PC-9 (cell line): ENCODE measurements at regions not wholly inside any gene's neighbourhood (a gene's known extent, or its start where the extent isn't known, plus 50 kb on each side); places are given as distances from the start of the nearest gene placed in this dataset.

Experiments used
- BruUV-seq: library from RNA; stranded (reverse); fragments of 400-500 nt; replicated peaks from 2 replicates; lab custom pipeline; 2021; lab: Mats Ljungman, UMichigan
- CTCF ChIA-PET: fragments of 300-600 bp; sonication (Branson Sonifier 250); formaldehyde crosslinking; loops from one replicate; lab custom pipeline; 2022; ENCODE audit warnings: antibody characterized with exemption; lab: Charles Lee
- POLR2A ChIA-PET: fragments of 300-600 bp; sonication (Branson Sonifier 250); formaldehyde crosslinking; loops from one replicate; lab custom pipeline; 2022; ENCODE audit warnings: antibody characterized with exemption; ENCODE audit not compliant: unreplicated experiment; lab: Charles Lee
- DNase-seq, 2 experiments: peaks; one replicate each; pipeline versions ENCODE4 v3.0.0 to v3.0.0-alpha.2; 2015 to 2022; ENCODE audit warnings: mixed read lengths in 1 of 2
- H2AFZ ChIP-seq: fragments of 200-600 bp; sonication (generic); 2 replicates; pipeline ENCODE4 v1.8.1; 2017; ENCODE audit warnings: antibody characterized with exemption
- H3F3A ChIP-seq: fragments of 200-600 bp; sonication (generic); 2 replicates; pipeline ENCODE4 v1.8.1; 2017; ENCODE audit warnings: antibody characterized with exemption, mild to moderate bottlenecking, low read depth; ENCODE audit not compliant: insufficient read depth
- H3K27ac ChIP-seq: fragments of 200-600 bp; sonication (generic); 2 replicates; pipeline ENCODE4 v1.6.1; 2016; ENCODE audit warnings: mixed run types
- H3K27me3 ChIP-seq: fragments of 200-600 bp; sonication (generic); 2 replicates; pipeline ENCODE4 v1.6.1; 2016; ENCODE audit warnings: low read depth, mixed run types; ENCODE audit not compliant: insufficient read depth
- H3K36me3 ChIP-seq: fragments of 200-600 bp; sonication (generic); 2 replicates; pipeline ENCODE4 v1.6.1; 2016; ENCODE audit warnings: low read depth, mixed run types
- H3K4me1 ChIP-seq: fragments of 200-600 bp; sonication (generic); replicated peaks from 2 replicates; pipeline ENCODE4 v1.6.1; 2016; ENCODE audit warnings: mixed run types; ENCODE audit not compliant: insufficient read depth
- H3K4me2 ChIP-seq: fragments of 200-600 bp; sonication (generic); 2 replicates; pipeline ENCODE4 v1.6.1; 2017; ENCODE audit warnings: mixed run types
- H3K4me3 ChIP-seq: fragments of 200-600 bp; sonication (generic); 2 replicates; pipeline ENCODE4 v1.6.1; 2016; ENCODE audit warnings: mixed run types
- H3K79me2 ChIP-seq: fragments of 200-600 bp; sonication (generic); 2 replicates; pipeline ENCODE4 v1.6.1; 2017; ENCODE audit warnings: low read depth, mixed run types
- H3K9me2 ChIP-seq: fragments of 200-600 bp; sonication (generic); 2 replicates; pipeline ENCODE4 v1.8.1; 2017; ENCODE audit warnings: mild to moderate bottlenecking; ENCODE audit not compliant: insufficient read depth
- H3K9me3 ChIP-seq: fragments of 200-600 bp; sonication (generic); 2 replicates; pipeline ENCODE4 v1.8.1; 2016; ENCODE audit warnings: low read depth; ENCODE audit not compliant: insufficient read depth
- H4K20me1 ChIP-seq: fragments of 200-600 bp; sonication (generic); 2 replicates; pipeline ENCODE4 v1.8.1; 2017; ENCODE audit not compliant: insufficient read depth
- CTCF ChIP-seq: fragments of 200-600 bp; sonication (generic); conservative IDR thresholded peaks from 2 replicates; pipeline ENCODE4 v1.6.1; 2017; ENCODE audit warnings: mixed run types, antibody characterized with exemption, mild to moderate bottlenecking, moderate library complexity
- EZH2 ChIP-seq: fragments of 200-600 bp; sonication (generic); IDR thresholded peaks from 2 replicates; pipeline ENCODE4 v1.8.0; 2017; ENCODE audit warnings: antibody characterized with exemption, low read depth
- intact Hi-C: fragments of 100-400 bp; cut with micrococcal nuclease; formaldehyde crosslinking; loops from one replicate; pipeline ENCODE4 v1.10.0; 2022; ENCODE audit not compliant: unreplicated experiment

GRCh38 chr10:62866451-62866850 is 50.3 kb upstream of the EGR2 start:
- Histone ChIP-seq H3K36me3 (no peaks in the 10 kb centered on the region), H3K27me3 (no peaks in the 10 kb centered on the region), H3K27ac (no peak overlapping the region), H4K20me1 (no peaks in the 10 kb centered on the region), H2AFZ (no peak overlapping the region), H3F3A (no peaks in the 10 kb centered on the region), H3K4me2 (no peak overlapping the region), H3K4me3 (no peak overlapping the region), H3K4me1 (0 out of 2 replicates have a peak, but pooled peaks cover 7% of the 10 kb centered on the region), H3K9me2 (no peaks in the 10 kb centered on the region), H3K9me3 (no peaks in the 10 kb centered on the region), H3K79me2 (no peaks in the 10 kb centered on the region)
- CTCF ChIA-PET: no interaction called here
- BruUV-seq: no TSS peak
- DNase-seq: no peak
- TF ChIP-seq CTCF: no peak
- no peak for TF ChIP-seq EZH2
- POLR2A ChIA-PET: no interaction called here
- intact Hi-C loops: no loop called here
